Spleen (tissue), 7 donors: ENCODE measurements at regions not wholly inside any gene's neighbourhood (a gene's known extent, or its start where the extent isn't known, plus 50 kb on each side); places are given as distances from the start of the nearest gene placed in this dataset.

Experiments used
- POLR2A ChIP-seq, 3 donors: fragments of 450-650 bp; IDR thresholded peaks; one replicate each; pipeline ENCODE4 v1.5.1; 2017; ENCODE audit warnings: antibody characterized with exemption in 3 of 3, mild to moderate bottlenecking in 1 of 3
- TF ChIP-seq, protein P1 (sequence below), 11 experiments: fragments of 200-600 bp in 7 of 11; fragments of 450-650 bp in 4 of 11; sonication (generic) in 4 of 11; IDR thresholded peaks in 8 of 11; conservative IDR thresholded peaks in 3 of 11; 1 replicate in 7 of 11; 2 replicates in 4 of 11; pipeline versions ENCODE4 v1.4.0 to v1.8.0; 2016 to 2021; ENCODE audit warnings: antibody characterized with exemption in 11 of 11, inconsistent platforms in 4 of 11, mild to moderate bottlenecking in 1 of 11
- donor health status: DM: no; HTN: no; CAD: no; lungs with moderate emphysema.
- donor health status: DM: no; HTN: no; CAD: no.
- donor health status: DM: no; HTN: no; CAD: no.

DNA sequence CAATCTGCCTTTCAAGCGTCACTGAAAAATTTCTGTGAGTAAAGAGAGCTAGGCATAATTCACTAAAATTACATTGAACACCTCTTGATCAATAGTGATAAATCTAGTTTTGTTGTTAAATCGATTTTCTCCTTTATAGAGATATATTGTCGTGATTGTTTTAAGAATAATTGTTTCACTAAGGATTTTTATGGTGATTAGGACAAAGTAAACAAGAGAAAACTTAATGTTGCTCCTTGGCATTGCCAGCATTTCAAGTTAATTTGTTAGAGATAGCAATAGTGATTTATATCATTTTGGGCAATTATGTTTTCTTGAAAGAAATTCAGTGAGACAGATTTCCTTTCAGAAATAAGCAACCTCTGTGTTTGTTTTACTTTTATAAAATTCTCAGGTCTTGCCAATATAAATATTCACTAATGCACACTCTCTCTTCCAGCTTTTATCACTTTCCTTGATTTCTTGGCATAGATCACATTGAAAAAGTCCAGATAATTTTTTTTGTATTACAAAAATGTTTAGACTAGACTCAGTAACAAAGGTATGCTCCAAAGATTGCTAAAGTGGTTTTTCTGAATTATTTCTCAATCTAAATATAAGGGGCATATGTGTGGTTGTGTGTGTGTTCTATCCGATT lies 538.7 kb downstream of the TFEC start:
- TF ChIP-seq, protein P1, sequence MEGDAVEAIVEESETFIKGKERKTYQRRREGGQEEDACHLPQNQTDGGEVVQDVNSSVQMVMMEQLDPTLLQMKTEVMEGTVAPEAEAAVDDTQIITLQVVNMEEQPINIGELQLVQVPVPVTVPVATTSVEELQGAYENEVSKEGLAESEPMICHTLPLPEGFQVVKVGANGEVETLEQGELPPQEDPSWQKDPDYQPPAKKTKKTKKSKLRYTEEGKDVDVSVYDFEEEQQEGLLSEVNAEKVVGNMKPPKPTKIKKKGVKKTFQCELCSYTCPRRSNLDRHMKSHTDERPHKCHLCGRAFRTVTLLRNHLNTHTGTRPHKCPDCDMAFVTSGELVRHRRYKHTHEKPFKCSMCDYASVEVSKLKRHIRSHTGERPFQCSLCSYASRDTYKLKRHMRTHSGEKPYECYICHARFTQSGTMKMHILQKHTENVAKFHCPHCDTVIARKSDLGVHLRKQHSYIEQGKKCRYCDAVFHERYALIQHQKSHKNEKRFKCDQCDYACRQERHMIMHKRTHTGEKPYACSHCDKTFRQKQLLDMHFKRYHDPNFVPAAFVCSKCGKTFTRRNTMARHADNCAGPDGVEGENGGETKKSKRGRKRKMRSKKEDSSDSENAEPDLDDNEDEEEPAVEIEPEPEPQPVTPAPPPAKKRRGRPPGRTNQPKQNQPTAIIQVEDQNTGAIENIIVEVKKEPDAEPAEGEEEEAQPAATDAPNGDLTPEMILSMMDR (IDR thresholded peaks at IDR 0.05 in 8 of 11, conservative IDR thresholded peaks at IDR 0.05 in 3 of 11) = no peak
- no peak for TF ChIP-seq POLR2A (IDR thresholded peaks at IDR 0.05)
